ENCODE measurements at regions not wholly inside any gene's neighbourhood (a gene's known extent, or its start where the extent isn't known, plus 50 kb on each side); places are given as distances from the start of the nearest gene placed in this dataset.

DNA sequence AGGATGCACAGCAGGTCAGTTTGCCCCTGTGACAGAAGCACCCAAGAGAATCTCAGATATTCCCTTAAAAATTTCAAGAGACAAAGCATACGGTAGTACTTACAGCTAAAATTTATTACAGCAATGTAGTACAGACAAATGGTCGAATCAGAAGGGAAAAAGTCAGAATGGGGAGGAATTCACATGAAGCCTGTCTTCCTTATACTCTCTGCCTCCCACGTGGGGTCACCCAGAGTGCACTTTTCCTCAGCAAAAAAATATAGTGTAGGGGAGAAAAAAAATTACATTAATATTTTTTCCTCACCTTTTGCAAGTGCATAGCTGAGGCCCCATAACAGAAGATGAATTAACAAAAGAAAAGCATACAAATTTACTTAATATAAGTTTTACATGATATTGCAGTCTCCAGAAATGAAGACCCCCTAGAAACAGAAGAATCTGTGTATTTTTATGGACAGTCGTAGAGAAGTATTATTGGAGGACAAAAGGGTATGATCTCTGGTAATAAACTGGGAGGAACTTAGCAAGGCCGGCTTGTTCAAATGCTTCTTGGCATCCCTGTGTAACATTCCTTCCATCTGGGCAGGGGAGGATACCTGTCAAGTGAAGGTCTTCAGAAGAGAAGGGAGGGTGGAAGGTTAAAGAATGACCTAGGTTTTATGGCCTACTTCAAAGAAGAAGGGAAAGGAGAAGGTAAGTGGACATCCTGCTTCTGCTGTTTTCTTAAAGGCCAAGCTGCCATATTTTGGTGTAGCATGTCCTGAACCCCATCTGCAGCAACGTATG is 270.6 kb upstream of the MAGI2 start:
- intact Hi-C loops (cut with DNase I) = no loop called here
- Histone ChIP-seq H3K27me3 (no peaks in the 10 kb centered on the region), H3K27ac (no peak overlapping the region), H3K4me1 (no peaks in the 10 kb centered on the region), H3K4me3 (no peak overlapping the region), H3K9me3 (no peaks in the 10 kb centered on the region), H3K36me3 (no peaks in the 10 kb centered on the region)
- no peak for DNase-seq
- WGBS, 2 donors = 56 to 62% methylated on average over 6 of the region's 6 CpGs
- no peak for ATAC-seq
- no peak for TF ChIP-seq CTCF (IDR thresholded peaks at IDR 0.05)

- Histone ChIP-seq H3K9me3 (no peaks in the 10 kb centered on the region), H3K36me3 (no peaks in the 10 kb centered on the region), H3K4me1 (no peaks in the 10 kb centered on the region), H3K27me3 (no peaks in the 10 kb centered on the region), H3K4me3 (no peak overlapping the region), H3K27ac (no peak overlapping the region)
- DNase-seq (no peak), ATAC-seq (no peak)
- intact Hi-C loops (cut with DNase I) = no loop called here
- TF ChIP-seq CTCF (IDR thresholded peaks at IDR 0.05) = no peak
Observed at GRCh38 chr7:79722217-79722616, 268.8 kb upstream of the MAGI2 start.

DNA sequence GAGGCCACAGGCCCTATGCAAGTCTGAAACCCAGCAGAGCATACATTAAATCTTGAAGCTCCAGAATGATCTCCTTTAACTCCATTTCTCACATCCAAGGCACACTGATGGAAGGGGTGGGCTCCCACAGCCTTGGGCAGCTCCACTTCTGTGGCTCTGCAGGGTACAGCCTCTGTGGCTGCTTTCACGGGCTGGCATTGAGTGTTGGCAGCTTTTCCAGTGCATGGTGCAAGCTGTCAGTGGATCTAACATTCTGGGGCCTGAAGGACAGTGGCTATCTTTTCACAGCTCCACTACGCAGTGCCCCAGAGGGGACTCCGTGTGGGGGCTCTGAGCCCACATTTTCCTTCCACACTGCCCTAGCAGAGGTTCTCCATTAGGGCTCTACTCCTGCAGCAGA is 265.7 kb upstream of the MAGI2 start:
- 49 to 63% methylated on average over 3 of the region's 3 CpGs for WGBS, 2 donors
- Histone ChIP-seq H3K4me3 (no peak overlapping the region), H3K9me3 (no peaks in the 10 kb centered on the region), H3K36me3 (no peaks in the 10 kb centered on the region), H3K4me1 (no peaks in the 10 kb centered on the region), H3K27me3 (no peaks in the 10 kb centered on the region), H3K27ac (no peak overlapping the region)
- intact Hi-C loops (cut with DNase I) = no loop called here
- peak in 4 of 8 donors; percentile 49 to 75 (median 60) for ATAC-seq
- no peak for TF ChIP-seq CTCF (IDR thresholded peaks at IDR 0.05)
- DNase-seq = no peak

- no peak for TF ChIP-seq CTCF (IDR thresholded peaks at IDR 0.05)
- intact Hi-C loops (cut with DNase I) = no loop called here
Observed at GRCh38 chr7:79716329-79716728, 262.9 kb upstream of the MAGI2 start.

More at GRCh38 chr7:79716329-79716728, 262.9 kb upstream of the MAGI2 start:
- 89 to 92% methylated on average over 2 of the region's 2 CpGs for WGBS, 2 donors
- Histone ChIP-seq H3K4me1 (no peaks in the 10 kb centered on the region), H3K9me3 (no peaks in the 10 kb centered on the region), H3K36me3 (no peaks in the 10 kb centered on the region), H3K27ac (no peak overlapping the region), H3K27me3 (no peaks in the 10 kb centered on the region), H3K4me3 (no peak overlapping the region)
- ATAC-seq (no peak), DNase-seq (no peak)
